ENCODE measurements at regions not wholly inside any gene's neighbourhood (a gene's known extent, or its start where the extent isn't known, plus 50 kb on each side); places are given as distances from the start of the nearest gene placed in this dataset.
A peak's percentile ranks its signal among the peaks of the same experiment; 100 is the strongest.
"Not testable (repeated sequence)": the region's sequence is repeated elsewhere in the genome, so short reads cannot be mapped to it uniquely, and the experiment has no call there.

DNA sequence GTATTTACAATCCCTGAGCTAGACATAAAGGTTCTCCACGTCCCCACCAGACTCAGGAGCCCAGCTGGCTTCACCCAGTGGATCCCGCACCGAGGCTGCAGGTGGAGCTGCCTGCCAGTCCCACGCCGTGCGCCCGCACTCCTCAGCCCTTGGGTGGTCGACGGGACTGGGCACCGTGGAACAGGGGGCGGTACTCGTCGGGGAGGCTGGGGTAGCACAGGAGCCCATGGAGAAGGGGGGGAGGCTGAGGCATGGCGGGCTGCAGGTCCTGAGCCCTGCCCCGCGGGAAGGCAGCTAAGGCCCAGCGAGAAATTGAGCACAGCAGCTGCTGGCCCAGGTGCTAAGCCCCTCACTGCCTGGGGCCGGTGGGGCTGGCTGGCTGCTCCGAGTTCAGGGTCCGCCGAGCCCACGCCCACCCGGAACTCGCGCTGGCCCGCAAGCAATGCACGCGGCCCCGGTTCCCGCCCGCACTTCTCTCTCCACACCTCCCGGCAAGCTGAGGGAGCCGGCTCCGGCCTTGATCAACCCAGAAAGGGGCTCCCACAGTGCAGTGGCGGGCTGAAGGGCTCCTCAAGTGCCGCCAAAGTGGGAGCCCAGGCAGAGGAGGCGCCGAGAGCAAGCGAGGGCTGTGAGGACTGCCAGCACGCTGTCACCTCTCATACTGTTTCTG lies 347.4 kb downstream of the UBE2NL start:
- H3K4me1 Mint-ChIP-seq; ATAC-seq (ENCODE audit: low read depth); H3K27me3 Mint-ChIP-seq; DNase-seq; H3K9me3 Mint-ChIP-seq; POLR2A ChIA-PET; H3K36me3 Mint-ChIP-seq; H3K27ac Mint-ChIP-seq; H3K4me3 Mint-ChIP-seq: not testable (repeated sequence)

DNA sequence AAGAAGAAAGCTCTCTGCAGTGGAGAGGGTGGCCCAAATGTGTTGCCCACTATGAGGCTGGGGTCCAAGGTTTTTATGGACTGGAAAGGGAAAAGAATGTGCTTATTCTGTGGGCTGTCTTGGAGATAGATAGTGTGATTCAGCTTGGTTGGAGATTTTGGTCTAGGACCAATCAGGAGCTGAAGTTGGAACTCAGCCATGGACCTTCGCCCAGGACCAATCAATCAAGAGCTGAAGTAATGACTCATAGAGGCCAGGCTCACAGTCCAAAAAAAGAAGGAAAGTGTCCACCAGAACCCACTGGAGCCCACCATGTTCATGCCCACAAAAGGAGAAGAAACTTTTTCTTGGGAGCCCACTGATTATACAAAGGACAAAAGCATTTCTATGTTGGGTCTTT lies 369.5 kb downstream of the UBE2NL start:
- Mint-ChIP-seq H3K36me3 (no peaks in the 10 kb centered on the region), H3K4me3 (no peak overlapping the region), H3K4me1 (no peaks in the 10 kb centered on the region), H3K27ac (no peak overlapping the region), H3K9me3 (peaks cover 2% of the 10 kb centered on the region), H3K27me3 (no peaks in the 10 kb centered on the region)
- POLR2A ChIA-PET = no interaction called here
- DNase-seq = no peak
- no peak for ATAC-seq (ENCODE audit: low read depth)

DNA sequence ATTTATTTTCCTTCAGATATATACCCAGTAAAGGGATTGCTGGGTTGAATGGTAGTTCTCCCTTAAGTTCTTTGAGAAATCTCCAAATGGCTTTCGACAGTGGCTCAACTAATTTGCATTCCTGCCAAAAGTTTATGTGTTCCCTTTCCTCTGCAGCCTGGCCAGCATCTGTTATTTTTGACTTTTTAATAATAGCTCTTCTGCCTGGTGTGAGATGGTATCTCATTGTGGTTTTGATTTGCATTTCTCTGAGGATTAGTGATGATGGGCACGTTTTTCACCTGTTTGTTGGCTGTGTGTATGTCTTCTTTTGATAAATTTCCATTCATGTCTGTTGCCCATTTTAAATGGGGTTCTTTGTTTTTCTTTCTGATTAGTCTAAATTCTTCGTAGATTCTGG lies 375.2 kb downstream of the UBE2NL start:
- Mint-ChIP-seq H3K4me1 (no peaks in the 10 kb centered on the region), H3K4me3 (no peak overlapping the region), H3K27ac (peak overlapping the region; percentile 22), H3K27me3 (no peaks in the 10 kb centered on the region), H3K9me3 (peaks cover 5% of the 10 kb centered on the region), H3K36me3 (no peaks in the 10 kb centered on the region)
- no peak for DNase-seq
- POLR2A ChIA-PET = no interaction called here
- ATAC-seq (ENCODE audit: low read depth) = no peak

DNA sequence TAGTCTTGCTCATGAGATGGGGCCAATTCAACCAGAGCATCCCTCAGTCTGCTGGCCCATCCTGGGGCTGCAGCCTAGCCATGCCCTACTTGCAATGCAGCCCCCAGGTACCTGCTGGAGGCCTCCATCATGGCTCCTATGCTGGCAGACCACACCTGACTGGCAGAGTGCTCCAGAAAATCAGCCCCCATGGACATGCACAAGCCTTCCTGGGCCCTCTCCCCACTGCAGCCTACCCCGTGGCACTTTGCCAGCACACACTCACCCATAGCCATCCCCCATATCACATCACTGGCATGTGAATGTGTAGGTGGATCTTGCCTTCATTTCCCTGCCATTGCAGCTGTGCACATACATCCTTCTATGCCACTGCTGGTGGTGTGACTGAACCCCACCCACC lies 381.8 kb downstream of the UBE2NL start:
- no peaks in the 10 kb centered on the region for H3K4me1 Mint-ChIP-seq

DNA sequence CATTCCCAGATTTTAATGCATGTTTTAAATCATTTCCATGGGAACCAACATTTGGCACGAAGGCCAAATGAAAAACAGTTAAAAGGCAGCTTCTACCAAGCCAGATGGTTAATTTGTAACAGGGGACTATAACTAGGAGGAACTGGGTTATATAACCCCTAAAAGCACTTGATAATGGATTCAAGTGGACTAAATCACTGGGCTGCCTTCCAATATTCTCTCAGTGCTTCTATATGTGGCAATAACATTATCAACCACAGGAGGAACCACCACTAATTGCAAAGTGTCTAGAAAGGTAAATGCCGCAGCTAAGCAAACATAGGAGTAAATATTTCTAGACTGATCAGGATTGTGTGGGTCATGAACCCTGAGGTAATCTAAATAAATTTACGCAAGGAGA lies 391.5 kb downstream of the UBE2NL start:
- Mint-ChIP-seq H3K9me3 (peaks cover 3% of the 10 kb centered on the region), H3K27me3 (no peaks in the 10 kb centered on the region), H3K4me3 (no peak overlapping the region), H3K27ac (no peak overlapping the region), H3K36me3 (no peaks in the 10 kb centered on the region), H3K4me1 (no peaks in the 10 kb centered on the region)
- DNase-seq = no peak
- no peak for ATAC-seq (ENCODE audit: low read depth)
- POLR2A ChIA-PET = no interaction called here

More for the DNA sequence above, 381.8 kb downstream of the UBE2NL start:
- H3K27me3 Mint-ChIP-seq = no peaks in the 10 kb centered on the region
- DNase-seq (no peak), ATAC-seq (ENCODE audit: low read depth) (no peak)
- peaks cover 4% of the 10 kb centered on the region for H3K9me3 Mint-ChIP-seq
- no peaks in the 10 kb centered on the region for H3K36me3 Mint-ChIP-seq
- POLR2A ChIA-PET = no interaction called here
- H3K4me3 Mint-ChIP-seq = no peak overlapping the region
- no peak overlapping the region for H3K27ac Mint-ChIP-seq

DNA sequence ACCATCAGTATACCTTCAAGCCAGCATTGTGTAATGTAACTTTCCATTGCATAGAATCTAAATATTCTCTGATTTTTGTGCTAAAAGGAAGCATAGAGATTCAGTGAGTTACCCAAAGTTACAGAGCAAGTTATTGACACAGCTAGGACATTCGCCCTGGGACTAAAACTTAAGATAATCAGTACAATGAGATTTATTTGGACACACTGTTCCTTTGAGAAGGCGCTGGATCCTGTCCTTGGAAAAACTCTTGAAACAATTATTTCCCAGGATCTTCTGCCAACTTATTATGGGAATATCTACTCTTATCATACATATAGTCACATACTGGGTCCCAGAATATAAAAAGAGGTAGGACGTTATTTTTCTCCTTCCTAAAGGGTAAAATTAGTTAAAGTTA lies 392.0 kb downstream of the UBE2NL start:
- no peak overlapping the region for H3K4me3 Mint-ChIP-seq
- H3K4me1 Mint-ChIP-seq = no peaks in the 10 kb centered on the region
- no peak for ATAC-seq (ENCODE audit: low read depth)
- peaks cover 6% of the 10 kb centered on the region for H3K9me3 Mint-ChIP-seq
- H3K27ac Mint-ChIP-seq = no peak overlapping the region
- POLR2A ChIA-PET = no interaction called here
- H3K36me3 Mint-ChIP-seq = no peaks in the 10 kb centered on the region
- DNase-seq = no peak
- H3K27me3 Mint-ChIP-seq = no peaks in the 10 kb centered on the region

DNA sequence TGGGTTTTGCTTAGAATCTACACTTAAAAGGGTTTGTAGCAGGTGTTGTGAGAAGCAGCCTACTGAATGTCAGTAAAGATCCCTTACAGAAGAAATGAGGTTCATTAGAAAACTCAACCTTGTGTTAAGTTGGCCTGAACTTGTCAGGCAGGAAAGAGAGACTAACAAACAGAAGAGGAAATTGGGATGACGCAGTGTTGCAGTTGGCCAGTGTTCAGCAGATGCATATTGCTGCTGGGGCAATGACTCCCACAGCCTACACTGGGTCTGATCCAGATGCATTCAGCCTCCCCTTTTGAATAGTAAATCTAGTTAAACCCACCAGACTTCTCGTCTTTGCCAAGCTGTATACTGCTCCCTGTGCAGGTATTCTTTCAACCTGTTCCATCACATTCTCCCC lies 409.4 kb downstream of the UBE2NL start:
- no peaks in the 10 kb centered on the region for H3K27me3 Mint-ChIP-seq
- DNase-seq (no peak), ATAC-seq (ENCODE audit: low read depth) (no peak)
- H3K9me3 Mint-ChIP-seq = peaks cover 10% of the 10 kb centered on the region
- H3K4me1 Mint-ChIP-seq = no peaks in the 10 kb centered on the region
- POLR2A ChIA-PET = no interaction called here
- H3K36me3 Mint-ChIP-seq = no peaks in the 10 kb centered on the region
- no peak overlapping the region for H3K27ac Mint-ChIP-seq
- H3K4me3 Mint-ChIP-seq = no peak overlapping the region

DNA sequence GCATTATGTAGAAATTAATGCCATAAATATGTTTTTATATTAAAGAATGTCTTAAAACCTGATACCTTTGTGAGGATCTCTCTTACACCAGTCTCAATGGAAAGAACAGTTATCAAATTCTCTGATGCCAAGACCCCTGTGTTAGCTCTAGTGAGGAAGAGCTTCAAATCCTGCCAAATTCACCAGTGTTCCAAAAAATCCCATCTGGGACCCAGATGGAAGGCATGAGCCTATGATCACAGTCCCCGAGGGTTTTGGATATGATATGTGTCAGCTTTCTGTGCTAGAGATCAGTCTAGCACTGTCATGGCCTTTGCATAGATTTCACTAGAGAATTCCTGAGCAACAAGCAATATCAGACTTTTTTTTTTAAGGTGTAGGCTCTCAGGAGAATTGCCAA lies 412.1 kb downstream of the UBE2NL start:
- Mint-ChIP-seq H3K4me1 (no peaks in the 10 kb centered on the region), H3K4me3 (no peak overlapping the region), H3K9me3 (peaks cover 2% of the 10 kb centered on the region), H3K27me3 (no peaks in the 10 kb centered on the region), H3K36me3 (no peaks in the 10 kb centered on the region), H3K27ac (no peak overlapping the region)
- DNase-seq = no peak
- no peak for ATAC-seq (ENCODE audit: low read depth)
- POLR2A ChIA-PET = no interaction called here

DNA sequence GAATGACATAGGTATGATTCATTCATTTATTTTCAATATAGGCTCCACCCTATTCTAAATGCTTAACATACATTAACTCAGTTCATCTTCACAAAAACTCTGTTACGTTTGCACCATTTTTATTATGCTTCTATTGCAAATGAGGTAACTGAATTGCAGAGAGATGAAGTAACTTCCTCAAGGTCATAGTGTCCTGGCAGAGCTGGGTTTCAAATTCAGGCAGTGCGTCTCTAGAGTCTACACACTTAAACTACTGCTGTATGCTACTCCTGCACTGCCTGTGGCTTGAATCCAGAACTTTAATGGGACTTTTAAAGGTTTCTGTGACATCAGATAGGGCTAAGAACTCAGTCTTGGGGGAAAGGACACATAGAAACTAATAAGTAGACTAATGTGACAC lies 413.4 kb downstream of the UBE2NL start:
- H3K27me3 Mint-ChIP-seq = no peaks in the 10 kb centered on the region
- no peak overlapping the region for H3K4me3 Mint-ChIP-seq
- H3K9me3 Mint-ChIP-seq = peaks cover 2% of the 10 kb centered on the region
- no peaks in the 10 kb centered on the region for H3K36me3 Mint-ChIP-seq
- POLR2A ChIA-PET = no interaction called here
- DNase-seq = no peak
- H3K4me1 Mint-ChIP-seq = no peaks in the 10 kb centered on the region
- H3K27ac Mint-ChIP-seq = no peak overlapping the region
- ATAC-seq (ENCODE audit: low read depth) = no peak

DNA sequence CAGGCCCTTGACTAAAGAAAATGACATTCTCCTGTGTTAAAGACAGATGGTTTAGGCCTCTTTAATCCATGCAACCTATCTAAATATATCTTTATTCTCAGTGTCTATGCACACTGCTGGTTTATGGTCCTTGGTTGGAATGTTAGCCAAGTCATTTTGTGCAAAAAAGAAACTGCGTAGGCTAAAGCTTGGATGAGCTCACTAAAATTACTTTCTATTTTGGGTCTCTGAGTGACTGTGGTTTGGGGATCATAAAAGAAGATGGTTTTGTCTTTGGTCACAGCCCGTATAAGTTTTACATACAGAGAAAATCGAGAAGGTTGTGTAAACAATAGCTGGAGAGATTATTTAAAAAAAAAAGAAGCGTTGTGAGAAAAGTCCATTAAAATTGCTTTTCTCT lies 443.6 kb downstream of the UBE2NL start:
- POLR2A ChIA-PET = no interaction called here
- Mint-ChIP-seq H3K9me3 (no peaks in the 10 kb centered on the region), H3K27ac (no peak overlapping the region), H3K4me3 (no peak overlapping the region), H3K4me1 (no peaks in the 10 kb centered on the region), H3K36me3 (no peaks in the 10 kb centered on the region), H3K27me3 (no peaks in the 10 kb centered on the region)
- DNase-seq (no peak), ATAC-seq (ENCODE audit: low read depth) (no peak)

DNA sequence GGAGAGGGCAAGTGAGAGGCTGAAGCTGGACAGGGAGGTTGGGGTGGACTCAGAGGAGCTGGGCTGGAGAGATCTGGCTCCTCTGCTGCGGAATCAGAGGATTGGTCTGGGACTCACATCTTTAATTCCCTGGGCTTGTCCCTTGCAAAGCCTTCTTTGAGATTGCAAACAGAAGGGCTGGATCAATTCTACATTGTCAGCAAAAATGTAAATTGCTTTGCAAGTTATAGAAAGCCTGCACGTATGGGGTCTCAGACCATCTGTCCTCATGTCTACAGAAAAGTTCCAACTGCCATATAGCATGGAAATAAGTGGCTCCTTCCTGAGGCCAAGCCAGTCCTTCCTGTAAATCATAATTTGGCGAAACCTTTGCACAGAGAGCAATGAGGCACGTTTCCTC lies 449.6 kb downstream of the UBE2NL start:
- POLR2A ChIA-PET = no interaction called here

DNA sequence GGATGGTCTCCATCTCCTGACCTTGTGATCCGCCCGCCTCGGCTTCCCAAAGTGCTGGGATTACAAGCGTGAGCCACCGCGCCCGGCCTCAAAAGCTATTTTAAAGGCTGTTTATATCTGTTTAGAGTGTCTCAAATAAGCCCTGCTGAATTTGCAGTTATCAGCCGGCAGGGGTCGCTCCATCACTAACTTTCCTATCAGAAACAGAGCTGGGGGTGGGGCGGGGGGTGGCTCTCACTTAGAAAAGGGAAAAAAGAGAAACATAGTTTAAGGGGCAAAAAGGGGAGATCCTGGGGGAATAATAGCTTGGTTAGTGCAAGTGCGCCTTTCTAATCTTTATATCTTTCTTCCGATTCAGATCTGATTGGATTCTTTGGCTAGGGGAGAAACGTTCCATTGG lies 450.7 kb downstream of the UBE2NL start:
- H3K27ac Mint-ChIP-seq = no peak overlapping the region
- H3K4me1 Mint-ChIP-seq = no peaks in the 10 kb centered on the region
- ATAC-seq (ENCODE audit: low read depth) = no peak
- no peak for DNase-seq
- H3K4me3 Mint-ChIP-seq = no peak overlapping the region
- no peaks in the 10 kb centered on the region for H3K27me3 Mint-ChIP-seq
- POLR2A ChIA-PET = no interaction called here
- no peaks in the 10 kb centered on the region for H3K9me3 Mint-ChIP-seq
- H3K36me3 Mint-ChIP-seq = no peaks in the 10 kb centered on the region

More for the DNA sequence above, 449.6 kb downstream of the UBE2NL start:
- H3K9me3 Mint-ChIP-seq = no peaks in the 10 kb centered on the region
- no peak overlapping the region for H3K27ac Mint-ChIP-seq
- no peaks in the 10 kb centered on the region for H3K4me1 Mint-ChIP-seq
- H3K27me3 Mint-ChIP-seq = no peaks in the 10 kb centered on the region
- H3K36me3 Mint-ChIP-seq = no peaks in the 10 kb centered on the region
- ATAC-seq (ENCODE audit: low read depth) = no peak
- no peak overlapping the region for H3K4me3 Mint-ChIP-seq
- no peak for DNase-seq

DNA sequence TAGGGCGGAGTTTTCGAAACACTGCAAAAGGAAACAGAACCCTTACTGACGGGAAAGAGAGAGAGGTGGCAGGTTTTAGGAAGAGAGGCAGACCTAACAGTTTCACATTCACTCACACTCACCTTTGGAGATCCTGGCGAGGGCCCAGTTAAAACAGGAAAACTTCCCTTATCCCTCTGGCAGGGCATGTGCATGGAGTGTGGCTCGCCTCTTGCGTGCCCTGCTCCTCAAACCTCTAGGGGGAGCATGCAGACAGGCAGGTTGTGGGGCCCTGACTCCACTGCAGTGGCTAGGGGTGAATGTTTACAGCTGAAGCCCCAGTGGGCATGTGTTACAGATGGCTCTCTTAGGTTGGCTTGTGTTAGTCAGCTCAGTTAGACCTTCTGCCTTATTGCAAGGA lies 451.5 kb downstream of the UBE2NL start:
- Mint-ChIP-seq H3K4me3 (no peak overlapping the region), H3K36me3 (no peaks in the 10 kb centered on the region), H3K27ac (no peak overlapping the region), H3K4me1 (no peaks in the 10 kb centered on the region), H3K27me3 (no peaks in the 10 kb centered on the region), H3K9me3 (no peaks in the 10 kb centered on the region)
- ATAC-seq (ENCODE audit: low read depth) = no peak
- POLR2A ChIA-PET = no interaction called here
- no peak for DNase-seq

DNA sequence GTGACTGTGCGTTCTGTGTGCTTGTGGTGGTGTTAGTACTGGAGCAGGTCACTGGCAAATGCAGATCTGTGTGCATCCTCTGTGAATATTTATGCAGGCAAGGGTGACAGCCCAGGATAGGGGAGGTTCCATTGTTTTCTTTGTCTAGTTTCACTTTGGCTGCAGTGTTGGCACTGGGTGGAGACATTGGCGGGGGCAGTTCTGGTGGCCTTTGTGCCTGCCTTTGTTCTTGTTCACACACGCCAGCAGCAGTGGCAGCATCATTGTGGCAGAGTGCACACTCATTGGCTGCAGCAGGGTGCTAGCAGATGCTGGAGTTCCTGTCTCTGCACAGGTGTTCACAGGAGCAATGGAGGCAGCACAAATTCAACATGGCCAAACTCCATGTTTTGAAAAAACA lies 495.3 kb downstream of the UBE2NL start:
- no peak for ATAC-seq (ENCODE audit: low read depth)
- no peak overlapping the region for H3K4me3 Mint-ChIP-seq
- no peaks in the 10 kb centered on the region for H3K36me3 Mint-ChIP-seq
- H3K27ac Mint-ChIP-seq = no peak overlapping the region
- no peaks in the 10 kb centered on the region for H3K4me1 Mint-ChIP-seq
- POLR2A ChIA-PET = no interaction called here
- no peaks in the 10 kb centered on the region for H3K9me3 Mint-ChIP-seq
- DNase-seq = no peak
- no peaks in the 10 kb centered on the region for H3K27me3 Mint-ChIP-seq

DNA sequence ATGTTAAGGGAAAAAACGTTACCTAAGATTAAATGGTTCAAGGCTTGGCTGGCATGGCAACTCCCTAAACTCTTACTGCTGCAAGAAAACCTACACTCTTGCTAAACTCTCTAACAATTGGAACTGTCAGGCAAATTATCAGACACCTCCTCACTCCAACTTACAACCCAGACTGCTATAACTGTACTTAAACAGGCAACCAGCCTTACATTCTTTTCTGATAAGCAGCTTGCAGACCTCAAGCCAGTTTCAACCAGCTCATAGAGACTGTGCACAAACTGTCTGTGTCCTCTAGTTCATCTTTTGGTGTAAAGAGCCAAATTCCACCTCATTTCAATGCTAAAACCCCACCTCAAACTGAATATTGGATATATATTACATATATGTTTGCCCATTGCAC lies 504.9 kb downstream of the UBE2NL start:
- Mint-ChIP-seq H3K9me3 (no peaks in the 10 kb centered on the region), H3K27me3 (no peaks in the 10 kb centered on the region), H3K4me3 (no peak overlapping the region), H3K4me1 (no peaks in the 10 kb centered on the region), H3K36me3 (no peaks in the 10 kb centered on the region), H3K27ac (no peak overlapping the region)
- DNase-seq (no peak), ATAC-seq (ENCODE audit: low read depth) (no peak)
- POLR2A ChIA-PET = no interaction called here

Data from activated naive CD8-positive, alpha-beta T cell treated with anti-CD3 and anti-CD28 coated beads, Interleukin-2, amount 10 ng/mL, durations not matched to agents 7 days and 5 days (primary cell).